GM19452 (cell line): ENCODE measurements at regions not wholly inside any gene's neighbourhood (a gene's known extent, or its start where the extent isn't known, plus 50 kb on each side); places are given as distances from the start of the nearest gene placed in this dataset.
A peak's percentile ranks its signal among the peaks of the same experiment; 100 is the strongest.

Experiments
- ATAC-seq: cut with Tn5 transposase; IDR thresholded peaks from one replicate; pipeline ENCODE4 v1.9.1; 2021; ENCODE audit not compliant: unreplicated experiment

DNA sequence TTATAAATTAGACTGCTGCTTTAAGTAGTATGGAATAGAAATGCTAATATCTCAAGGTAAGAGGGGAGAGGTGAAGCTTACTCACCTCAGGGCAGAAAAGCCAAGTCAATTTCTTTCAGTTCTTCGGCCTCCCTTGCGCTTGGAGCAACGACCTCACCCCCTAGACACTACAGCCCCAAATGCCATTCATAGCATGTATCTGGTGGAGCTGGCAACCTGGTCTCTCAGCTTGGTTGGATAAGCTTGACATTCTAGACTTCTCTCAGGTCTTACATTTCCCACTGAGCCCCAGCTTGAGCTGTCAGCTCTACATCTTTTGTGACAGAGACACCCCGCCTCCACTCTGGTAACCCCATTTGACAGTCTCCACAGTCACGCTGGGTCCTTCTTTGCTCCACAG is 154.9 kb downstream of the ZNF608 start:
- ATAC-seq = no peak

DNA sequence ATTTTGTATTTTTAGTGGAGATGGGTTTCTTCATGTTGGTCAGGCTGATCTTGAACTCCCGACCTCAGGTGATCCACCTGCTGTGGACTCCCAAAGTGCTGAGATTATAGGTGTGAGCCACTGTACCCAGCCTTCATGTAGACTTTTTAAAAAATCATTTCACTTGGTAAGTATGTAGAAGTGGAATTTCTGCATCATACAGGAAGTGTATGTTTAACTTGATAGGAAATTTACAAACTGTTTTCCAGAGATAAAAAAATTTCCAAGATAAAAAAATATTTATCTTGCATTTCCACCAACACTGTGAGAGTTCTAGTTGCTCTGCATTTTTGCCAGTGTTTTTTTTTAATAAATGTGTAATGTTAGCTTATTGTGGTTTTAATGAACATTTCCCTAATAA is 155.8 kb downstream of the ZNF608 start:
- no peak for ATAC-seq

DNA sequence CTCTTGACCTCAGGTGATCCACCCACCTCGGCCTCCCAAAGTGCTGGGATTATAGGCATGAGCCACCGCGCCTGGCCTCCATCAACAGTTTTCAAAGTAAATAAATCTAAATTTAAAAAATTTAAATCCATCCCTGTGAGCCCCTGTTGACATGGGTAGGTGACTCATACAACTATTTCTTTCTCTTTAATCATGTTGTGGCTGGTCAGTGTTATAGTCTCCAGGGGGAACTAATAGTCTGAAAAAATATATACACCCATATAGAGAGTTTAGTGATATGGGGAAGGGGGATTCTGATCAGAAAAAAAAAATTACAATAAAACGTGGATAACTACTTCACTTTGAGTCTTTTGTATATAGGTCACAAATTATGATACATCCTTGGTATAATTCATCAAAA is 159.2 kb downstream of the ZNF608 start:
- no peak for ATAC-seq

DNA sequence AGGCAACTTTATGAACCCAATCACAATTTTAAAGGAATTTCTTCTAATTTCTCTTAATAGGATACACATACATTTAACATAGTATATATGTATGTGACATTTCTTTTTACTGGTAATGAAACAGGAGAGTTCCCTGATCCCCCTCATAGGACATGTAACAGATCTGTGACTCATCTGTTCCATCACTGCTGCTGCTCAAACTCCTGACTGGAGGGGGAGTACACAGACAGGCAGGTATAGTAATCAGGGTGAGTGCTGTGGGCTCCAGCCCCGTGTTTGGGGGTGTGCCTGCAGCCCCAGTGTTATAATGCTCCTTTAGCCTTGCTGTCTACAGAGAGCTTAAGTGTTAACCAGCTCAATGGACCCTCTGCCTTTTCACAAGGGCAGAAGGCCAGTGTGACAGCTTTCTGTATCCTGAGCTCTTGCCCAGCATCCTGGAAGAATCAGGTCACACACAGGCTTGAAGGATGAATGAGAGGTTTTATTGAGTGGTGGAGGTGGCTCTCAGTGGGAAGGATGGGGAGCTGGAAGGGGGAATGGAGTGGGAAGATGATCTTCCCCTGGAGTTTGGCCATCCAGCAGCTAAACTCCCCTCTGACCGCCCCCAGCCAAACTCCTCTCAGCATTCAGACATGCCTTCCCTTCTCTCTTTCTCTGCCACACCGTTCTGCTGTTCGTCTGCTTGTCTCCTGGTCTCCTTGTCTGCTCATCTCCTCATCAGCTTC is 161.3 kb downstream of the ZNF608 start:
- ATAC-seq = no peak

DNA sequence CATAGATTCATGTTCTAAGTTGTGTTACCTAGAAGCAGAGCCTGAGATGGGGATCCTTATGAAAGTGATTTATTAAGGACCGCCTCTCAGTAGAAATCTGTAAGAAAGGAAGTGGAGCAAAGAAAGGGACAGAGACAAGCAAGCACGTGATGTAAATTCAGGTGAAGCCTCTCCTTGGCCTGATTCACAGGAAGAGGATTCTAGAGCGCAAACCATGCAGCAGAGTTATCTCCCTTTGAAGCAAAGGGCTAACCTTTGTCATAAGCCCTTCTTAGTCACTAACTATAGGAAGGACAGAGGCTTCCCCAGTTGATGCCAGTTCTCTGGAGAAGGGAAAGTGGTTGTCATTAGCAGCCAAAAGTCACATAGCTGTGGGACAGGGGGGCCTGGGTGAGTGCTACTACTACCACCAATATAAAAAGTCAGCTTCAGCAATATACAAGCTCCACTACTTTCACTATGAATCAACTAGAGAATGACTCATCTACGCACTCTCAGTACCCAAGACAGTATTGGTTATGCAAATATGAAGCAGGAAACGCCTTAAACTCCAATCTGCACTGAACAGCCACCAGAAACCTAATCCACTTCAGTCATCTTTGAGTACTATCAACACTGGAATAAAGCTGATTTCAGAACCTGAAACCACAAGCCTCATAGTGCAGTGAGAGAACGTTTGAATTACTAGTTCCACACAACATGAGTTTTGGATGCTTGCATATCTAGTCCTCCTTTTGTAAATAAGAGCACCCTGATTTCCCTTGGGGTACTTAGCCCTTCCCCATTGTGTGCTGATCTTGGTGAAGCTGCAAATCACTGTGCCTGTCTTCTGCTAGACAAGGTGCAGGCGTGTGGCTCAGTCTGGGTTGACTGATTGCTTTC is 162.7 kb downstream of the ZNF608 start:
- peak; percentile 99 for ATAC-seq

DNA sequence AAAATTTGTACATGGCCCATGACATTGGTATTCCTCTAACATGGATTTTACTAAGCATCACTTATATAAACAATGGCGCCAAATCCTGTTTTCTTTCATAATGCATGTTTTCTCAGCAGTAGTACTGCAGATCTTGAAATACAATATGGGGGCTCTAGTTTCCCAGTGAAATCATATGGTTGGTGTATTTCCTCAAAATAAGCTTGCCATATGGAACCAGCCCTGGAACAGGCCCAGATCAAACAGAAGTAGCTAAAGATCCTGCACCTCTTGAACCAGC is 163.9 kb downstream of the ZNF608 start:
- no peak for ATAC-seq

DNA sequence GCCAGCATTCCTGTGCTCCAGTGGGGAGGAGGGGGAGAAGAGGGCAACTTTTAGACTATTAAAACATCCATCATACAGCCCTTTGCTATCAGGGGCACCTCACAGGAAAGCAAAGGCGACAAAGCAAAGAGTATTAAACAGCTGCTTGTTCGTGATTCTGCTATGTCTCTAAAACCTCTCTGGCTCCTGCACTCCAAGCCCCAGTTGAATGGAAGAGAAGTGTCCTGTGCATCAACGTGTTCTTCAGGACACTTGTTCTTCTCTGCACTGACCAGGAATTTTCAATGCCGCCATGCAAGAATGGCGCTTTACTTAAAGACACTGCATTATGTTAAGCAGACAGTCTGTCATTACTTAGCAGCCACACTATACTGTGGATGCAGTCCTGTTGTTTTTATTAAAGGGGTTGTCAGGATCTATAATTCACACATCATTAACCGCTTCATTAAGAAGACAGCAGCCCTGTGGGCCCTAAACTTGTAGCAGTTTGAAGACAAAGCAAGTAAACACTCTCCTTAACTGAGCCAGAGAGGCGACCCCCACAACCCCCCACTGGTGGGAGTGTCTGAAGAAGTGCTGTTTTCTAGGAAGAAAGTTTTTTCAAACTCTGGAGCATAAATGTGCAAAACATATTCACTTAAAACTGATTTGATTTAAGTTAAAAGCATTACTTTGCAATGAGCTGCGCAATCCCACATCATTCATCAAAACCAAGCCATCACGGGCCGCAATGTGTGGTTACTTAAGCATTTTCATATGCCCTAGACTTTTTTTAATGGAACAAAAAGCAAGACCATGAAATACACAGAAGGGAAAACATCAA is 164.5 kb downstream of the ZNF608 start:
- no peak for ATAC-seq

DNA sequence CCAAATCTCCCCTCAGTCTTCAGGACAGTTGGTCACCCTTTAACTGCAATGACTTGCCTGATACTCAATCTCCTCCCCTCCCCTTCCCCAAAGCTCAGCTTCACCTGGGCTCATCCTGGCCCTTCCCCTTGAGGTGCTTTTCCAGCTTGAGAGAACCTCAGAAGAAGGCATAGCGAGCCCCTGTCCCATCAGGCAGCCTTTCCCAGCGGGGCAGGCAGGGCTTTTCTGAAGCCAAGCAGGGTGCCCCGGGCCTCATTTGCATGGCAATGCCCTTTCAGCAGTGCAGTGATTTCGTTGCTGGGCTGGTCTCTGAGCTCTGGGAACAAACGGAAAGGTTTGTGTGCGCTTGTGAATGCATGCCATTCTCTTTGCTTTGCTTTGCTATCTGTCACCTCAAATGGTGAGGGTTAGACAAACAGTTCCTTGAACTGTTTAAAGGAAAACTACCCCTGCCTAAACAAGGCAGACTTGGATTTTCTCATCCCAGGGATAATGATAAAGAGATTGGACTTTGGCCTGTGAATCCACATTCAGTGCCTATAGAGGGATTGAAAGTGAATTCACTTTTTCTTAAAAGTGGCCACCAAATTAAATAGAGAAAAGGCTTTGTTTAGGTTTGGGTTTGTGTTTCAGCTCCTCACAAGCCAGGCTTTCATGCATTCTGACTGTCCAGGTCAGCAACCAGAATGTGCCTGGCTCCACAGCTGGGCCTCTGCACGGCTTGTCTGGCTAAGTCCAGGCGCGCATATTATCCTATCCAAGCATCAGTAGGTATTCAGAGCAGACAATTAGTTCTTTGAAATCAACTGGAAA is 165.3 kb downstream of the ZNF608 start:
- ATAC-seq = no peak

DNA sequence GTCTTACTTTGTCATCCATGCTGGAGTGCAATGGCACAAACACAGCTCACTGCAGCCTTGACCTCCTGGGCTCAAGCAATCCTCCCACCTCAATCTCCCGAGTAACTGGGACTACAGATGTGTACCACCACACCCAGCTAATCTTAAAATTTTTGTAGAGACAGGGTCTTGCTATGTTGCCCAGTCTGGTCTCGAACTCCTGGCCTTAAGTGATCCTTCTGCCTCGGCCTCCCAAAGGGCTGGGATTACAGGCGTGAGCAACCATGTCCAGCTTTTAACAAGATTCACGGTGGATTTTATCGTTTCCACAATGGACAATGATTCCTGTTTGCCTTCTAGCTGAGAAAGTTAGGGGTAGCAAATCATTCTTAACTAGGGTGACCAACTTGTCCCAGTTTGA is 165.9 kb downstream of the ZNF608 start:
- ATAC-seq = no peak

DNA sequence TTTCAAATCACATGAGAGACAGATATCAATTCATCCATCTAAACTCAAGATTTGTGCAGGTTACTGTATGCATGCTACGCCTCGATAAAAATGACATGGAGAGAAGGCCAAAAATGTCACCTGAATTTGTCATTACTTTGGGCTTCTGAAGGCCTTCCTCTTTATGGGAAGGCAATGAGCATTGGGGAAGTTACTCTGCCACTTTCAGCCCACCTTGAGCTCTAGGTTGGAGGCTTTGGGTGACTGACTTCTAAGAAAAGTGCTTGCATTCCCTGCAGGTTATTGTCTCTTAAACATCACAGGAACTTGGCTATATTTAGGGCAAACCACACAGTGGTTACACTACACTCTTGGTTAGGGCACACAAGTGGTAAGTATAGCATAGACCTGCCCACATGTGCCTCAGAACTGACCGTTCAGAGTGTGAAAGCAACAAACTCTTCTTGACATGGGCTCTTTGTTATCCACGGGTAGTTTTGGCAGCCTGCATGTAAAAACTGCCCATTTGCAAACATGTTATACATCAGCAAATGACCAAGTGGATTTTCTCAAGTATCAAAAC is 169.5 kb downstream of the ZNF608 start:
- peak; percentile 79 for ATAC-seq

DNA sequence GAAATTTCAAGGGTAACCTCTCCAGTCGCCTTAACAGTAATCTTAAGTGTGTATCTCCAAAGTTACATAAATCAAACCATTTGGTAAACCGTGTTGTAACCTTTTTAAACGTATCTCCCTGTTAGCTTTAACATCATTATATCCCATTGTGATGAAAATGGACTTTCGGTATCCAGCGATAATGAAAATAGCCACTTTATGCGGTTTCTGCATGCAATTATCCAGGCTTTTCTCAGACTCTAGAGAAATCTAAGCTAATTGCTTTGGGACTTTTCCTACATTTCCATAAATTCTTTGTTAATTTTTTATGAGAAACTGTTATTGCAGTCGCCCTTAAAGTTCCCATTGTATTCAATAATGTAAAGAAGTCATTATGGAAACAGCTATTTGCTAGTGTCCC is 170.7 kb downstream of the ZNF608 start:
- ATAC-seq = no peak

DNA sequence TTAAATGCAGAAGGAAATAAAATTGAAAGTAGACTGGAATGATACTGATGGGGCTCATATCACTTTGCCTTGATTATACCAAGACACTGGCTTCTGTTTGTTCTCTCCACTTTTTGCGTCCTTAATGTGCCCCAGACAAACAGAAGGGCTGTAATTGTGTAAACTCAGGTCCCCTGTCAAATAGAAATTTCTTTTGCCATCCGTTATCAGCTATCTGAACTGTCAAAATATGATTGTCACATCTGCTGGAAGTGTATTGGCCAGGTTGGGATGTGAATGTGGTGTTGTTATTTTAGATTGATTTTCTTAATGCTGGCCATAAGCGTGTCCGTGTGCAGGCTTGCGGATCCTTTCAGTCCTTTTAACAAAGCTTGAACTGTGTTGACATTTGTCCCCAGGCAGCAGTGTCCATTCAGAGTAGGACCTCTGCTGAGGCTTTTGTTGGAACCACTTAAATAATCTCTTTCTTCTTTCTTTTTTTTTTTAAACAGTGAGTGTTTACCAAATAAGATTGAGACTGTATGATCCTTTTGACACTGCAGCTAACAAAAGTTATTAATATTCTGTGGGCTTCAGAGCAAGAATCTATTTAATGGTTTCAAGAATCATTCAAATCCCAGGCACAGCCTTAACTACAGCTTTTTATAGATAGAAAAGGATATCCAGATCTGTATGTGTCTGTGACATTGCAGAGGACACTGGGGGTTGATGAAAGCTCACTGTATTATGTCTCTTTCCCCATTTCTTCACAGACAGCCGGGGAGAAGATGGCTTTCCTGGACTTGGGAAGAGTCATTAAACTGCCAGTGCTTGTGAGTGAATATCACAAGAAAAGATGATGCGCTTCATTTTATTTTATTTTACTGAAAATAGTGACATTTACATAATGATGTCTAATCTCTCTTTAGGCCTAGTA is 171.7 kb downstream of the ZNF608 start:
- no peak for ATAC-seq

DNA sequence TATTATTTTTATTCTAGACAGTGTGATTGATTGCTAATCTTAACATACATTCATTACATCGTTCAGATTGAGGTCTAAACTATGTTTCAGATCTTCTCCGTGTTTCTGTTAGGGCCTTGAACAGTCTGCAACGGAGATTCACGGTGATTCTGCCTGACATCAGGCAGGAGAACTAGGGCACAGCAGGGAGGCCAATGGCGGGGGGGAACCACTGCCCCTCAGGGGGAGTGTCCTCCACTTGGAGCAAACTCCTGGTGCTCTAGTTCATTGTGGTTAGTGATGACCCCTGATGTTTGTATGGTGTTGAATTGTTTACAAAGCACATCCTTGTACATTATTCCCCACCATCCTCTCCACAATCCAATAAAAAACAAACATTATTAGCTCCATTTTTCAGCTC is 173.5 kb downstream of the ZNF608 start:
- ATAC-seq = no peak

DNA sequence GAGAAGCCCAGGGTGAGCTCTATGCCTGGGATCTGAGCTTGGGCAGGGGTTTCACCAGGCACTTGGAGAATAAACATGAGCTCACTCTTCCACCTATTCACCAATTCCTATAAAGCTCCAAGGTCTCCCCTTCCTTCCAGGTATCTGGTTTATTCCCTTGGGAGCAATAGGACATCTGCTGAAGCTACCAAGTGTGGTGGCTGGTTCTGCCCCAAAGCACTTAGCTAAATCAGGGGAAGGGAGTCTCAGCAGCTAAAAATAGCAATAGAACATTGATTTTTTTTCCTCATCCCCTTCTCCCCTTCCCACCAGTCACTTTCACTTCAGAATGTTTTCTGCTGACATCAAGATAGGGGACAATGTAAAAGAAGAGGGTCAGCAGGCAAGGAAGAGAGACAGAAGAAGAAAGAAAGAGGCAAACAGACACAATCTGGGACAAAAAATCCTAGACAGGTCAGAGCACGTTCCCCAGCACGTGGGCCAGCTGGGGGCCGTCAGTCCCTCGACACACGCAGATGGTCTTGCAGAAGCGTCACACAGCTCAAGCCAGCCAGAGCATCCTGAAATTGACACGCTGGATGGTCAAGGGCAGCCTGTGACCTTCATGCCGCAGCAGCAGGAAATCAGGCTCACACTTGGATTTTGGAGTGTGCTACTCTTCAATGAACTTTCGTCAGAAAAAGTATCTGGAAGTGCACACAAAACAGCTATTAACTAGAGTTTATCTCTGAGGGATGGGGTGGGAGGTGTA is 176.0 kb downstream of the ZNF608 start:
- no peak for ATAC-seq

DNA sequence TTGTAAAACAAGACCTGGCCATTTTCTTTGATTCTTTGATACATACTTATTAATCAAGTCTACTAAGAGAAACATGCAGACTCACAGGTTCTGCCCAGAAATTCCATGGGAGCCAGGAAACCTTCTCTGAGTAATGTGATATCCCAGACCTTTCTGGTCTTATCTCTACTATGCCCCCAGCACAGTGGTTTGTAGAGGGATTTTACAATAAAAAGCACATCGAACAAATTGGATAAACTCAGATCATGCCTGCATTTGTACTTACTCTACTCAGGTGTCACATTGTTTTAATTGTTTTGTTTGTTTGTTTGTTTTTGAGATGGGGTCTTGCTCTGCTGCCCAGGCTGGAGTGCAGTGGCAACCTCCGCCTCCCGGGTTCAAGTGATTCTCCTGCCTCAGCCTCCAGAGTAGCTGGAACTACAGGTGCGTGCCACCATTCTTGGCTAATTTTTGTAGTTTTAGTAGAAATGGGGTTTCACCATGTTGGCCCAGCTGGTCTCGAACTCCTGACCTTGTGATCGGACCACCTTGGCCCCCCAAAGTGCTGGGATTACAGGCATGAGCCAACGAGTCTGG is 179.5 kb downstream of the ZNF608 start:
- ATAC-seq = no peak

DNA sequence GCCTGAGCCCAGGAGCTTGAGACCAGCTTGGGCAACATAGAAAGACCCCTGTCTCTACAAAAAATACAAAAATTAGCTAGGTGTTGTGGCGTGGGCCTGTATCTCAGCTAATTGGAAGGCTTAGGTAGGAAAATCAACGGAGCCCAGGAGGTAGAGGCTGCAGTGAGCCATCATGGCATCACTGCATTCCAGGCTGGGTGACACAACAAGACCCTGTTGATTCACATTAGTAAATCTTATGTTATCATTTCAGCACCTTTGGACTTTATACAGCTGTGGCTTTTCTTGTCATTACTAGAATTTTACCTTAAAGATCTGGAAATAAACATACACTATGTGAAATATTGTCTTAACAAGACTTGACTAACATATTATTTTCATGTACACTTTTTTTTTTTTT is 185.0 kb downstream of the ZNF608 start:
- ATAC-seq = no peak

DNA sequence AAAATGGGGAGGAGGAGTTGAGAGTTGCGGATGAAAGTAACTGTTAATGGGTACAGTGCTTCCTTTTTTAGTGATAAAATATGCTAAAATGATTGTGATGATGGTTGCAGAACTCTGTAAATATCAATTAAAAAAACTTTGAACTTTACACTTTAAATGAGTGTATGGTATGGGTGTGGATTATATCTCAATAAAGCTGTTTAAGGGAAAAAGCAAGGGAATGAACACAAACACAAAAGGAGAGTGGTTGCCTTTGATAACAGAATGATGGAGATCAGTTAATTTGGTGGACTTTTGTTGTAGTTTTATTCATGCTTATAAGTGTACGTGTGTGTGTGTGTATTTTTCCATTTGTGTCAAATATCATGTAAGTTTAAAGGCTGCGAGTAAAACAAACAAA is 186.1 kb downstream of the ZNF608 start:
- no peak for ATAC-seq

DNA sequence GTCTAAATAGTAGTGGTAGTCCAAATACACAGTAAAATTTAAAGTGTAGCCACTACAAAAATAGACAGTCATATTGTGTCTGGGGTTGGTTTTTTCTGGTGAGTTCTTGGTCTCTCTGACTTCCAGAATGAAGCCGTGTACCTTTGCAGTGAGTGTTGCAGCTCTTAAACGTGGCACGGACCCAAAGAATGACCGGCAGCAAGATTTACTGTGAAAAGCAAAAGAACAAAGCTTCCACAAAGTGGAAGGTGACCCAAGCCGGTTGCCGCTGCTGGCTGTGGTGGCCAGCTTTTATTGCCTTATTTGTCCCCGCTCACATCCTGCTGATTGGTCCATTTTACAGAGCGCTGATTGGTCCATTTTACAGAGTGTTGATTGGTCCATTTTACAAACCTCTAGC is 188.7 kb downstream of the ZNF608 start:
- ATAC-seq = no peak
